ENCODE measurements at regions not wholly inside any gene's neighbourhood (a gene's known extent, or its start where the extent isn't known, plus 50 kb on each side); places are given as distances from the start of the nearest gene placed in this dataset.

- TF ChIP-seq CTCF (IDR thresholded peaks at IDR 0.05; ENCODE audit: insufficient read depth, low read length, poor library complexity, severe bottlenecking), result no peak
- no peaks in the 10 kb centered on the region for H3K27me3 ChIP-seq (ENCODE audit: low read length)
- no peak overlapping the region for H3K27ac ChIP-seq (ENCODE audit: low read depth, low read length)
- H3K4me2 ChIP-seq (ENCODE audit: low read depth, low read length, poor library complexity, severe bottlenecking), result no peak overlapping the region
- no peaks in the 10 kb centered on the region for H3K9me2 ChIP-seq (replicated peaks; ENCODE audit: insufficient read depth, low read length)
- H4K20me1 ChIP-seq (ENCODE audit: low read depth, low read length), result no peaks in the 10 kb centered on the region
- no peaks in the 10 kb centered on the region for H3F3A ChIP-seq (ENCODE audit: insufficient read depth)
- H2AFZ ChIP-seq (ENCODE audit: low read depth, low read length, severe bottlenecking), result no peak overlapping the region
- H3K79me2 ChIP-seq (ENCODE audit: insufficient read depth, low read length), result no peaks in the 10 kb centered on the region
- no peaks in the 10 kb centered on the region for H3K9me3 ChIP-seq (ENCODE audit: insufficient read depth, low read length)
- H3K4me3 ChIP-seq (ENCODE audit: insufficient read depth, low read length, poor library complexity, severe bottlenecking), result no peak overlapping the region
- H3K36me3 ChIP-seq (ENCODE audit: low read length), result no peaks in the 10 kb centered on the region
- no peak overlapping the region for H3K9ac ChIP-seq (ENCODE audit: low read length)
Observed at GRCh38 chr3:150040097-150040496, 69.4 kb upstream of the PFN2 start.

GRCh38 chr3:150038830-150039229 lies 68.1 kb upstream of the PFN2 start:
- TF ChIP-seq EZH2phosphoT487 (conservative IDR thresholded peaks at IDR 0.05; ENCODE audit: low read length) (no peak), CTCF (IDR thresholded peaks at IDR 0.05; ENCODE audit: insufficient read depth, low read length, poor library complexity, severe bottlenecking) (no peak)
- Histone ChIP-seq H3K4me3 (ENCODE audit: insufficient read depth, low read length, poor library complexity, severe bottlenecking) (no peak overlapping the region), H3F3A (ENCODE audit: insufficient read depth) (no peaks in the 10 kb centered on the region), H3K36me3 (ENCODE audit: low read length) (no peaks in the 10 kb centered on the region), H3K9me2 (replicated peaks; ENCODE audit: insufficient read depth, low read length) (no peaks in the 10 kb centered on the region), H3K79me2 (ENCODE audit: insufficient read depth, low read length) (no peaks in the 10 kb centered on the region), H4K20me1 (ENCODE audit: low read depth, low read length) (no peaks in the 10 kb centered on the region), H3K9me3 (ENCODE audit: insufficient read depth, low read length) (no peaks in the 10 kb centered on the region), H3K27ac (ENCODE audit: low read depth, low read length) (no peak overlapping the region), H3K9ac (ENCODE audit: low read length) (no peak overlapping the region), H2AFZ (ENCODE audit: low read depth, low read length, severe bottlenecking) (no peak overlapping the region), H3K4me2 (ENCODE audit: low read depth, low read length, poor library complexity, severe bottlenecking) (no peak overlapping the region), H3K27me3 (ENCODE audit: low read length) (no peaks in the 10 kb centered on the region)

- Histone ChIP-seq H4K20me1 (ENCODE audit: low read depth, low read length) (no peaks in the 10 kb centered on the region), H3K27ac (ENCODE audit: low read depth, low read length) (no peak overlapping the region), H3F3A (ENCODE audit: insufficient read depth) (no peaks in the 10 kb centered on the region), H3K4me2 (ENCODE audit: low read depth, low read length, poor library complexity, severe bottlenecking) (no peak overlapping the region), H3K27me3 (ENCODE audit: low read length) (no peaks in the 10 kb centered on the region), H3K4me3 (ENCODE audit: insufficient read depth, low read length, poor library complexity, severe bottlenecking) (no peak overlapping the region), H3K9me3 (ENCODE audit: insufficient read depth, low read length) (no peaks in the 10 kb centered on the region), H3K36me3 (ENCODE audit: low read length) (no peaks in the 10 kb centered on the region), H3K79me2 (ENCODE audit: insufficient read depth, low read length) (no peaks in the 10 kb centered on the region), H2AFZ (ENCODE audit: low read depth, low read length, severe bottlenecking) (no peak overlapping the region), H3K9me2 (replicated peaks; ENCODE audit: insufficient read depth, low read length) (no peaks in the 10 kb centered on the region), H3K9ac (ENCODE audit: low read length) (no peak overlapping the region)
- TF ChIP-seq EZH2phosphoT487 (conservative IDR thresholded peaks at IDR 0.05; ENCODE audit: low read length) (no peak), CTCF (IDR thresholded peaks at IDR 0.05; ENCODE audit: insufficient read depth, low read length, poor library complexity, severe bottlenecking) (no peak)
Observed at GRCh38 chr3:150036780-150037179, 66.1 kb upstream of the PFN2 start.
